ENCODE measurements at regions not wholly inside any gene's neighbourhood (a gene's known extent, or its start where the extent isn't known, plus 50 kb on each side); places are given as distances from the start of the nearest gene placed in this dataset.

- Histone ChIP-seq H3K27me3 (ENCODE audit: insufficient read depth, poor library complexity, severe bottlenecking) (no peaks in the 10 kb centered on the region), H3K27ac (replicated peaks) (no peak overlapping the region), H3K4me3 (replicated peaks; ENCODE audit: insufficient read depth, low read length) (no peak overlapping the region)
- TF ChIP-seq CTCF (IDR thresholded peaks at IDR 0.05; ENCODE audit: insufficient read depth, low read length) (no peak), POLR2AphosphoS5 (IDR thresholded peaks at IDR 0.05; ENCODE audit: low read depth) (no peak)
- DNase-seq (ENCODE audit: low read depth in 1 of 2, low spot score in 1 of 2): no peak
Observed at GRCh38 chr12:126481688-126482087, 1416.5 kb downstream of the AACS start.

GRCh38 chr12:126482238-126482889 is 1417.1 kb downstream of the AACS start:
- DNase-seq (ENCODE audit: low read depth in 1 of 2, low spot score in 1 of 2): no peak
- Histone ChIP-seq H3K27me3 (ENCODE audit: insufficient read depth, poor library complexity, severe bottlenecking) (no peaks in the 10 kb centered on the region), H3K27ac (replicated peaks) (no peak overlapping the region), H3K4me3 (replicated peaks; ENCODE audit: insufficient read depth, low read length) (no peak overlapping the region)
- TF ChIP-seq POLR2AphosphoS5 (IDR thresholded peaks at IDR 0.05; ENCODE audit: low read depth): no peak
- TF ChIP-seq REST (IDR thresholded peaks at IDR 0.05; ENCODE audit: insufficient replicate concordance, low read depth): no peak
- no peak for TF ChIP-seq GABPA (IDR thresholded peaks at IDR 0.05; ENCODE audit: low read depth)
- no peak for TF ChIP-seq CTCF (IDR thresholded peaks at IDR 0.05; ENCODE audit: insufficient read depth, low read length)
- no peak for TF ChIP-seq SPI1 (IDR thresholded peaks at IDR 0.05; ENCODE audit: borderline replicate concordance, low read depth)

GRCh38 chr12:126483145-126484068 is 1418.2 kb downstream of the AACS start:
- no peaks in the 10 kb centered on the region for H3K27me3 ChIP-seq (ENCODE audit: insufficient read depth, poor library complexity, severe bottlenecking)
- DNase-seq (ENCODE audit: low read depth in 1 of 2, low spot score in 1 of 2): no peak
- no peak overlapping the region for H3K27ac ChIP-seq (replicated peaks)
- H3K4me3 ChIP-seq (replicated peaks; ENCODE audit: insufficient read depth, low read length): no peak overlapping the region
- TF ChIP-seq GABPA (IDR thresholded peaks at IDR 0.05; ENCODE audit: low read depth): no peak
- TF ChIP-seq POLR2AphosphoS5 (IDR thresholded peaks at IDR 0.05; ENCODE audit: low read depth): no peak
- no peak for TF ChIP-seq CTCF (IDR thresholded peaks at IDR 0.05; ENCODE audit: insufficient read depth, low read length)
- TF ChIP-seq SPI1 (IDR thresholded peaks at IDR 0.05; ENCODE audit: borderline replicate concordance, low read depth): no peak
- no peak for TF ChIP-seq REST (IDR thresholded peaks at IDR 0.05; ENCODE audit: insufficient replicate concordance, low read depth)

Data from HL-60 (cell line).